ENCODE measurements at regions not wholly inside any gene's neighbourhood (a gene's known extent, or its start where the extent isn't known, plus 50 kb on each side); places are given as distances from the start of the nearest gene placed in this dataset.

- H3K4me1 Mint-ChIP-seq (ENCODE audit: unreplicated experiment), result no peaks in the 10 kb centered on the region
- no peak for TF ChIP-seq CTCF (IDR thresholded peaks at IDR 0.05)
- peaks cover 8% of the 10 kb centered on the region for H3K9me3 Mint-ChIP-seq (ENCODE audit: unreplicated experiment)
- H3K4me3 Mint-ChIP-seq (ENCODE audit: unreplicated experiment), result no peak overlapping the region
- no peak for DNase-seq (ENCODE audit: extremely low spot score, unreplicated experiment)
- no peak overlapping the region for H3K27ac Mint-ChIP-seq (ENCODE audit: unreplicated experiment)
- H3K27me3 Mint-ChIP-seq (ENCODE audit: unreplicated experiment), result peaks cover 13% of the 10 kb centered on the region
- no peaks in the 10 kb centered on the region for H3K36me3 Mint-ChIP-seq (ENCODE audit: unreplicated experiment)
Measured at GRCh38 chr3:22419261-22419660, 668.3 kb upstream of the ZNF385D start.

- no peak for TF ChIP-seq CTCF (IDR thresholded peaks at IDR 0.05)
- DNase-seq (ENCODE audit: extremely low spot score, unreplicated experiment), result no peak
- H3K9me3 Mint-ChIP-seq (ENCODE audit: unreplicated experiment), result no peaks in the 10 kb centered on the region
- H3K36me3 Mint-ChIP-seq (ENCODE audit: unreplicated experiment), result no peaks in the 10 kb centered on the region
- H3K27ac Mint-ChIP-seq (ENCODE audit: unreplicated experiment), result no peak overlapping the region
- H3K4me1 Mint-ChIP-seq (ENCODE audit: unreplicated experiment), result no peaks in the 10 kb centered on the region
- H3K4me3 Mint-ChIP-seq (ENCODE audit: unreplicated experiment), result no peak overlapping the region
- H3K27me3 Mint-ChIP-seq (ENCODE audit: unreplicated experiment), result peaks cover 8% of the 10 kb centered on the region
Measured at GRCh38 chr3:22421589-22421988, 670.6 kb upstream of the ZNF385D start.

GRCh38 chr3:22431334-22431733, 680.3 kb upstream of the ZNF385D start:
- H3K4me3 Mint-ChIP-seq (ENCODE audit: unreplicated experiment), result no peak overlapping the region
- no peak overlapping the region for H3K27ac Mint-ChIP-seq (ENCODE audit: unreplicated experiment)
- H3K27me3 Mint-ChIP-seq (ENCODE audit: unreplicated experiment), result peaks cover 9% of the 10 kb centered on the region
- TF ChIP-seq CTCF (IDR thresholded peaks at IDR 0.05), result no peak
- no peaks in the 10 kb centered on the region for H3K36me3 Mint-ChIP-seq (ENCODE audit: unreplicated experiment)
- H3K9me3 Mint-ChIP-seq (ENCODE audit: unreplicated experiment), result peaks cover 3% of the 10 kb centered on the region
- no peaks in the 10 kb centered on the region for H3K4me1 Mint-ChIP-seq (ENCODE audit: unreplicated experiment)
- no peak for DNase-seq (ENCODE audit: extremely low spot score, unreplicated experiment)

GRCh38 chr3:22439626-22440025, 688.6 kb upstream of the ZNF385D start:
- Mint-ChIP-seq H3K9me3 (ENCODE audit: unreplicated experiment) (no peaks in the 10 kb centered on the region), H3K4me1 (ENCODE audit: unreplicated experiment) (no peaks in the 10 kb centered on the region), H3K4me3 (ENCODE audit: unreplicated experiment) (no peak overlapping the region), H3K27ac (ENCODE audit: unreplicated experiment) (no peak overlapping the region), H3K27me3 (ENCODE audit: unreplicated experiment) (peaks cover 8% of the 10 kb centered on the region), H3K36me3 (ENCODE audit: unreplicated experiment) (no peaks in the 10 kb centered on the region)
- DNase-seq (ENCODE audit: extremely low spot score, unreplicated experiment), result no peak
- TF ChIP-seq CTCF (IDR thresholded peaks at IDR 0.05), result no peak

GRCh38 chr3:22441711-22442110, 690.7 kb upstream of the ZNF385D start:
- no peaks in the 10 kb centered on the region for H3K36me3 Mint-ChIP-seq (ENCODE audit: unreplicated experiment)
- H3K27ac Mint-ChIP-seq (ENCODE audit: unreplicated experiment), result no peak overlapping the region
- H3K9me3 Mint-ChIP-seq (ENCODE audit: unreplicated experiment), result no peaks in the 10 kb centered on the region
- H3K4me3 Mint-ChIP-seq (ENCODE audit: unreplicated experiment), result no peak overlapping the region
- no peaks in the 10 kb centered on the region for H3K4me1 Mint-ChIP-seq (ENCODE audit: unreplicated experiment)
- DNase-seq (ENCODE audit: extremely low spot score, unreplicated experiment), result no peak
- TF ChIP-seq CTCF (IDR thresholded peaks at IDR 0.05), result no peak
- H3K27me3 Mint-ChIP-seq (ENCODE audit: unreplicated experiment), result peaks cover 18% of the 10 kb centered on the region
